C4-2B (cell line): ENCODE measurements at regions not wholly inside any gene's neighbourhood (a gene's known extent, or its start where the extent isn't known, plus 50 kb on each side); places are given as distances from the start of the nearest gene placed in this dataset.

Source experiments
- CTCF ChIP-seq: fragments of 450-650 bp; conservative IDR thresholded peaks from 2 replicates; pipeline ENCODE4 v1.5.1; 2017; ENCODE audit warnings: mild to moderate bottlenecking
- ZFX ChIP-seq: fragments of 450-650 bp; IDR thresholded peaks from 2 replicates; pipeline ENCODE4 v1.6.1; 2017

GRCh38 chr7:63899691-63900393 is 98.8 kb upstream of the ZNF722 start:
- TF ChIP-seq CTCF (no peak), ZFX (no peak)
